ENCODE measurements at regions not wholly inside any gene's neighbourhood (a gene's known extent, or its start where the extent isn't known, plus 50 kb on each side); places are given as distances from the start of the nearest gene placed in this dataset.

- no peak overlapping the region for H3K4me3 ChIP-seq
- H3K4me1 ChIP-seq = no peaks in the 10 kb centered on the region
- H3K27me3 ChIP-seq = no peaks in the 10 kb centered on the region
- DNase-seq (no peak), ATAC-seq (no peak)
- TF ChIP-seq, protein P1, sequence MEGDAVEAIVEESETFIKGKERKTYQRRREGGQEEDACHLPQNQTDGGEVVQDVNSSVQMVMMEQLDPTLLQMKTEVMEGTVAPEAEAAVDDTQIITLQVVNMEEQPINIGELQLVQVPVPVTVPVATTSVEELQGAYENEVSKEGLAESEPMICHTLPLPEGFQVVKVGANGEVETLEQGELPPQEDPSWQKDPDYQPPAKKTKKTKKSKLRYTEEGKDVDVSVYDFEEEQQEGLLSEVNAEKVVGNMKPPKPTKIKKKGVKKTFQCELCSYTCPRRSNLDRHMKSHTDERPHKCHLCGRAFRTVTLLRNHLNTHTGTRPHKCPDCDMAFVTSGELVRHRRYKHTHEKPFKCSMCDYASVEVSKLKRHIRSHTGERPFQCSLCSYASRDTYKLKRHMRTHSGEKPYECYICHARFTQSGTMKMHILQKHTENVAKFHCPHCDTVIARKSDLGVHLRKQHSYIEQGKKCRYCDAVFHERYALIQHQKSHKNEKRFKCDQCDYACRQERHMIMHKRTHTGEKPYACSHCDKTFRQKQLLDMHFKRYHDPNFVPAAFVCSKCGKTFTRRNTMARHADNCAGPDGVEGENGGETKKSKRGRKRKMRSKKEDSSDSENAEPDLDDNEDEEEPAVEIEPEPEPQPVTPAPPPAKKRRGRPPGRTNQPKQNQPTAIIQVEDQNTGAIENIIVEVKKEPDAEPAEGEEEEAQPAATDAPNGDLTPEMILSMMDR (IDR thresholded peaks at IDR 0.05) = no peak
- no peak for TF ChIP-seq POLR2A (IDR thresholded peaks at IDR 0.05)
- 71% methylated on average over 3 of the region's 4 CpGs for WGBS (ENCODE audit: insufficient coverage, low coverage, low lambda C conversion rate, missing lambda C conversion rate)
- H3K36me3 ChIP-seq = no peaks in the 10 kb centered on the region
- no peak overlapping the region for H3K27ac ChIP-seq
- intact Hi-C loops (cut with DNase I) = no loop called here
- no peaks in the 10 kb centered on the region for H3K9me3 ChIP-seq
Observed at GRCh38 chr9:4365055-4365454, 65.2 kb upstream of the GLIS3 start.

DNA sequence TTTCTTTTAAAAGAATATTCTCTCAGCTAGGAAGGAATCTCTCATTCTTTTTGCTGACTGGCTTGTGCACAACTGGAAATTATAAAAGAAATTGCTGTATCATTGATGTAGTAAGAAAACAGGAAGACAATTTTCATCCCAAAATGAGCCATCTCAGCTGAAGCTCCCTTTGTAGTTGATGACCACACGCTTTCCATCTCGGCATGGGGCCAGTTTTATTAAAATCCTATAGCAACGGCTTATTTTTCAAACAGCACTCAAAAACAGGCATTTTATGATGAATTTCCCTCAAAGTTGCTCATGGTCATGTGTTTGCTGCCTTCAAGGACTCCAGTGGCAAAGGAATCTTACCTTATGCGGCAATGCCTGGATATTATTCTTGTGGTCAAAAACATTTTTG lies 62.4 kb upstream of the GLIS3 start:
- WGBS (ENCODE audit: insufficient coverage, low coverage, low lambda C conversion rate, missing lambda C conversion rate) = 84% methylated on average over 4 of the region's 4 CpGs
- Histone ChIP-seq H3K36me3 (no peaks in the 10 kb centered on the region), H3K27me3 (no peaks in the 10 kb centered on the region), H3K27ac (no peak overlapping the region), H3K4me1 (peaks cover 0 to 7% (median 0%) of the 10 kb centered on the region in 4 donors), H3K4me3 (no peak overlapping the region), H3K9me3 (no peaks in the 10 kb centered on the region)
- DNase-seq (no peak), ATAC-seq (no peak)
- intact Hi-C loops (cut with DNase I) = no loop called here
- TF ChIP-seq, protein P1 (IDR thresholded peaks at IDR 0.05) = no peak
- TF ChIP-seq POLR2A (IDR thresholded peaks at IDR 0.05) = no peak

DNA sequence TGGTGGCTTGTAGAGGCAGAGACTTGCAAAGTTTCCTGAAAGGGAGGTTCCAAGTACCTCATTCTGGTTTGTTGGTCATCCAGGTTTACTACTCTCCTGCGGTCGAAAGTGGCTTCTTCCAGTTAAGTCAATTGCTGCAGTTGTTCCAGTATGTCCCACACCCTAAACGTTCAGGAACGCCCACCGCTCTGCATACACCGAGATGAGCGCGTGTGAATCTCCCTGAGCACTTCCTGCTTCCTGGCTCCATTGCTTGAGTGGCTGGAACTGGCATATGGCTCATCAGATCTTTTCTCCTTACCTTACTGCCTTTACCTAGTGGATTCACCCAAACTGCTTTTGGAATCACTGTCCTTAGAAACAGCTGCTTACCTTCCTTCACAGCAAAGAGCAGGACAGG lies 59.1 kb upstream of the GLIS3 start:
- no peaks in the 10 kb centered on the region for H3K27me3 ChIP-seq
- no peak for ATAC-seq
- no peak overlapping the region for H3K4me3 ChIP-seq
- no peak for DNase-seq
- peaks cover 0 to 7% (median 0%) of the 10 kb centered on the region in 4 donors for H3K4me1 ChIP-seq
- no peaks in the 10 kb centered on the region for H3K36me3 ChIP-seq
- intact Hi-C loops (cut with DNase I) = no loop called here
- H3K9me3 ChIP-seq = no peaks in the 10 kb centered on the region
- TF ChIP-seq POLR2A (IDR thresholded peaks at IDR 0.05) = no peak
- TF ChIP-seq, protein P1 (IDR thresholded peaks at IDR 0.05) = no peak
- H3K27ac ChIP-seq = no peak overlapping the region
- WGBS (ENCODE audit: insufficient coverage, low coverage, low lambda C conversion rate, missing lambda C conversion rate) = 17% methylated on average over 1 of the region's 8 CpGs

GRCh38 chr9:4357929-4358328 lies 58.1 kb upstream of the GLIS3 start:
- Histone ChIP-seq H3K9me3 (no peaks in the 10 kb centered on the region), H3K27me3 (no peaks in the 10 kb centered on the region), H3K4me3 (no peak overlapping the region), H3K36me3 (no peaks in the 10 kb centered on the region), H3K27ac (no peak overlapping the region), H3K4me1 (peaks cover 0 to 7% (median 0%) of the 10 kb centered on the region in 4 donors)
- intact Hi-C loops (cut with DNase I) = no loop called here
- ATAC-seq = no peak
- 93% methylated on average over 3 of the region's 3 CpGs for WGBS (ENCODE audit: insufficient coverage, low coverage, low lambda C conversion rate, missing lambda C conversion rate)
- TF ChIP-seq POLR2A (IDR thresholded peaks at IDR 0.05) = no peak
- TF ChIP-seq, protein P1 (IDR thresholded peaks at IDR 0.05) = no peak
- no peak for DNase-seq

- intact Hi-C loops (cut with DNase I) = no loop called here
- Histone ChIP-seq H3K4me3 (no peak overlapping the region), H3K9me3 (no peaks in the 10 kb centered on the region), H3K27me3 (no peaks in the 10 kb centered on the region), H3K27ac (no peak overlapping the region), H3K36me3 (no peaks in the 10 kb centered on the region), H3K4me1 (peaks cover 0 to 7% (median 0%) of the 10 kb centered on the region in 4 donors)
- DNase-seq = no peak
- TF ChIP-seq, protein P1 (IDR thresholded peaks at IDR 0.05) = no peak
- no peak for TF ChIP-seq POLR2A (IDR thresholded peaks at IDR 0.05)
- ATAC-seq = no peak
- 34% methylated on average over 2 of the region's 2 CpGs for WGBS (ENCODE audit: insufficient coverage, low coverage, low lambda C conversion rate, missing lambda C conversion rate)
Observed at GRCh38 chr9:4356306-4356705, 56.4 kb upstream of the GLIS3 start.
